ENCODE measurements at regions not wholly inside any gene's neighbourhood (a gene's known extent, or its start where the extent isn't known, plus 50 kb on each side); places are given as distances from the start of the nearest gene placed in this dataset.
A peak's percentile ranks its signal among the peaks of the same experiment; 100 is the strongest.

DNA sequence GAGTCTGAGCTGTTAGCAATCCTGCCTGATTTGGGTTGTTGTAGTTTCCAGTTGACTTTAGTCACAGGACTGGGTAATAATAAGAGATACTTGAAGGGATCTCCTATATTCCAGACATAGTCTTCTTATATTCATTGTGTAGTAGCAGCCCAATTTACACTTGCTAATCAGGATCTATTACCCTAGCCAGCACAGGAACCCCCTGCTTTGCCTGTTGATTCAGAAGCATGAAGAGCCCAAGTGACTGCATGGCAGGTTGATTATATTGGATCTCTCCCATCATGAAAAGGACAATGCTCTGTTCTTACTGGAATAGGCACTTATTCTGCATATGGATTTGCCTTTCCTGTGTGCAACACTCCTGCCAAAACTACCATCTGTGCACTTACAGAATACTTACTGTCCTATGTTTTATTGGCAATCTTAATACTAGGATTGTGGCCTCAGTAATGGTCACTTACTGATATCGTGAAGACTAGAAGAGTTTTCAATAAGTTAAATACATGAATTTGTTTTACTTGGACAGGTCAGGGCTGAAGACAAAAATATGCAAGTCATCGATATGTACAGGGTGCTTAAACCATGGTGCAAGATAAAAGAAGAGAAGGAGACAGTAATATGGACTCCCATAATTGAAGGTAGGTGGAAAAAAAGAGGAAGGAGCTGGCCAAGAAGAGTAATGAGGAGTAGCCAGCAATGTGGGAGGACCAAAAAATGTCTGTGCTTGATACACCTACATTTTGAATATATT is 304.1 kb downstream of the MCTP2 start:
- DNase-seq, result no peak

DNA sequence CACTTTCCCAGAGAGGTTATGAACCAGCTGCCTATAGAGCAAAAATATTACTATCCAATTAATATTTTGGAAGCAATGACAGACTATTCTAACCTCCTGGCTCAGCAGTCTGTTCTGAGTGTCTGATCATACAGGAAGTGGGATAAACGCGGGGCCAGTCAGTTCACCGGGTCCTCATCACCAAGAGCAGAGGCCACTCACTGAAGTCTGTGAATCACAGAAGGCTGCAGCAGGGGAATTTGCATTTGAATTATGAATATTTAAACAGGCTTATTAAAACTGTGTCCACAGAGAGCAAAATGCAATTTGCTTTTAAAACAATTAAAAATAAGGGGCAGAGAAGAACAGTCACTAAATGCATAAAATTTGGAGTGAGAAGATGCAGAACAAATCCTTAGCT is 305.2 kb downstream of the MCTP2 start:
- no peak for DNase-seq

DNA sequence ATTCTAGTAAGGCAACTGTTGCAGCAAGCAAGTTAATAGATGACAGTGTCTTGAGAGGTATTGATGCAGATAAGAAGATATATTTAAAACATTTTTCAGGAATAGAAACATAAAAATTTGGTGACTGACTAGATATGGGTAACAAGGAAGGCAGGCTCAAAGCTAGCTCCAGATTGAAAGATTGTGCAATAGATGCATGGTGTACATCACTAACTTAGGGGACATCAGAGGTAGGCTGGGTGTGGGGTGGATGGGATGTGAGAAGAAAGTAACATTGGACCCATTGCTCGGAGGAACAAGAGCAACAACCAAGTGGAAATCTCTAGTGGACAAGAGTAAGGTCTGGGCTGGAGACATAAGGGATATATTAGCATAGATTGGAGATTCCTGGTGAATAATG is 306.9 kb downstream of the MCTP2 start:
- DNase-seq, result no peak

DNA sequence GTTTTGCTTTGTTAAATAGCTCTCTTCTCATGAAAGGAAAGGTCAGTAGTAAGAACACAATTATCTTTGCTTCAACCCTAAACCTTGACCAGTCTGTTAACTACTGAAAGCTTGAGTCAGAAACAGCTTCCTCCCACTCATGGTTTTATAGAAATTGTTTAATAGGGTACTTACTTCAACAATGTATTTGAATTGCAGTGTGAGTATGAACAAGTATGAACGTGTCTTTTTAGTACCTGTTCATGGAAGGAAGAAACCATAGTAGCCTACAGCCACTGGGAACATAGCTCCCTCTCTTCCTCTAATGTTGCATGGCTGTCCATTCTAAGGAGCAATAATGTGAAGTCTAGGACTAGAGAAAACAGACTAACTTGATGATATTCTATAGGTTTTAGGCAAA is 311.0 kb downstream of the MCTP2 start:
- no peak for DNase-seq

DNA sequence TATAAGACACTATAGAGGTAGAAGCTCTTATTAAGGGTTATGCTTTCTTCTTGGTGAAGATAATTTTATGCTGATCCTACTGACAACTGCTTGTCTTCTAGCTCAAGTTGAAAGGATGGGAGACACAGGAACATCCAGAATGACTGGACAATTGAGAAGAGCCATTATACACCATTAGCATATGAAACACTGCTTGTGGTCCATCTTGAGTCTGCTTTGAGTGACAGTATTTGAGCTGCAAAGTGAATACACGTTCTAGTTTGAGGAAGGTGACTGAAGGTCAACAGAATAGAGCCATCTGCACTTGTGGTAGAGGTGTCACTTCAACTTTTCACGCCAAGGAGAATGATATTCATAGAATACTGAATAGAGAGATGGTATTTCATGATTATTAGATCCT is 315.4 kb downstream of the MCTP2 start:
- no peak for DNase-seq

DNA sequence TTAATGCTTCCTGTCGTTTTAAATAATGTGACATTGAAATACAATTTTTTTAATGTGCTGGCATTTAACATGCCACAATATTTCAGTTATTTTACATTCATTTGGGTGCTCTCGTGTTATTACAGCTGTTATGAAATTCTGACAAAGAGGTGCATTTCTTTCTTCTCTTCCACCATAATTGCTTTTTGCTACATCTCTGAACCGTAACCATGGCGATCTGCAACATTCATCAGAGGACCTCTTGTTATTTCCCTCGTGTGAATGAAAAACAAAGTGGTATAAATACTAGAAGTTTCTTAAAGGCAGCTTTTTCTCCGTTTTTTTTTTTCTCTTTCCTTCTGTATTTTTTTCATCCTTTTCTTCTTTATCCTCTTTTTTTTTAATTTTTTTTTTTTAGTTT is 316.4 kb downstream of the MCTP2 start:
- no peak for DNase-seq

DNA sequence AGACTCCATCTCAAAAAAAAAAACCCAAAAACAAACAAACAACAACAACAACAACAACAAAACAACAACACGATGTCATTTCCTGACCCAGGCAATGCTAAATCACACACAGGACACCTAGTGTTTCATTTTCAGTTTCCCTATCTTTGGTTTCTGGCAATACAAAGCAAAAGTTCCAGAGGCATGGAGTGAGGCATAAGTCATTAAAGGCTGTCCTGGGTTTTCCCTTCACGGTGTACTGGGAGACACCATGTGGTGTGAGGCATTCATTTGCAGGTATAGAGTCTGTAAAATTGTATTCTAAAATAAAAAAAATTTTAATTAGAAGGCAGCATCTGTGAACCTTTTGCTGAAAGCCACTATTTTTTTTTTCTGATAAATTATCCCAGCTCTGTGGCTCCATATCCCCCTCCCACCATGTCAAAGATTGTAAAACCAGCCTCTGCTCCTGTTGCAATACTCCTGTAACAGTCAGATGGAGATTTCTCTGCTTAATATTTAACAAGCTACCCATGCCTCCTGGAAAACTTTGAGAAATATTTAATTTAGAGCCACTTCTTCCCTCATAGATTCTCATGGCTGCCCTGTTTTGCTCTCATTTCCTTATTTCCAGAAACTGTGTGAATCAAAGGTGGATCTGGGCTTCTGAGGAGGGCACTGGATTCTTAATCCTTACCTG is 324.6 kb downstream of the MCTP2 start:
- DNase-seq, result no peak

DNA sequence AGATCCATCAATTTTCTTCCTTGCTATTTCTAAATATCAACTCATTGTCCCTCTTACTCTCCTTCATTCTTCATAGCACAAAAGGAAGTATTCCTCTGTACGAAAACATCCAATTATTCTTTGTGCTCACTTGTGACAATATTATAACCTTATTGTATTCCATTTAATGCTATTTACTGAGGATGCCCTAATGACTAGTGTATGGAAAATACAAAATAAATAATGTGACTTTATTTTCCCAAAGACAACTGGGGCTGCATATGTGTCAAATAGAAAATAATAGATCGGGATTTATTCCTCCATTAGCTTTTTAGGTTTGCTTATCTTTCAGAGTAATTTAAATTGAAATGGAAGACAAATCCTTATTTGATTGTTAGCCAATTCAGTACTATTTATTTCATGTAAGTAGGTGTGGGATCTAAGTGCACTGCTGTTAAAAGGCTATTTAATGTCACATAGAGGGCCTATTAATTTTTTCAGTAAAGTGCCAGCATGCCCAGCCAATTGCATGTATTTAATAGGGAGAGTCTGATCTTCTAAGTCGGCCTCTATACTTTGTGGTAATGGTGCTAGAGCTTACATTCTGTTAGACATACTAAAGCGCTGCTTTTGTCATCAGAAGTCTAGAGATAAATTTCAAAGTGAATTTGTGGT is 329.8 kb downstream of the MCTP2 start:
- DNase-seq, result no peak

DNA sequence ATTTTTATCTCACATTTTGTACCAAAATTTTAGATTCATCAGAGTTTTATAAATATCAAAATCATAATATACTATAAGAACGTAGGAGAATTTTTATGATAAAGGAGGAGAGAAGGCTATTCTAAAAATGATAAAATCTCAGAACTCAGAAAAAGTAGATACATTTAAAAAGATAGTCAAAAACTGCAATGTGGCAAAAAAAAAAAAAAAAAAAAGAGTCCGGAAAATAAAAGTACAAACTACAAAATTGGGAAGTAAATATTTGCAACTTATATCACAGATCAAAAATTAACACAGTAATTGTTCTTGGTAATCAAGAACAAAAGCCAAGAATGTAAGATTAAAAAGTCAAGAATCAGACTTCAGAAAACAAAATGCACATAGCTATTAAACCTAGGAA is 332.1 kb downstream of the MCTP2 start:
- no peak for DNase-seq

DNA sequence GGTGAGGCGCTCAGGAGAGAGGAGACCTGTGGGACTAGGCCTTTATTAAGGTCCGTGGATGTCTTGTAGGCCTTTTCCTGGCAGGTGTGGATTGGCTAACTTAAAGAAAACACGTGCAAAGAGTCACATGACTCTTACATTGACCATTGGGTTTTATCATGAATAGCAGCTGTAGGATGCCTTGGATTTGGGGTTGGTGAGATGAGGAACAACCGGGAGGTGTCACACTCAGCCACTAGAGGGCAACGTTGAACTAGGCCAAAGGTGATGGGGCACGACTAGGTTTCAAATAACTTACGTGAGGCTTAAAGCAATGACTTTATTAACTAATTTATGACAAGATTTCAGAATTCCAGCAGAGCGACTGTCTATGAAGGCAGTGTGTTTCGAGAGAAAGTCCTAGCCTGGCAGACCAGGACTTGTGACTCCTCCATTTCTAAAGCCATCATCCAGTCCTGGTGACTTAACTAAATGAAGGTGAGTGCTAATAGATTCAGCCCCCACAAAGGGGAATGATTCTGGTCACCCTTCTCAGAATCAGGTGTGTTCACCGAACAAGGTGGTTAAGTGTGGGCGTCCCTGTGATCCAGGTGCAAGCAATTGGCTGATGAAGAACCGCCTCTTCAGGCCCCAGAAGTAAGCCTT is 345.6 kb downstream of the MCTP2 start:
- DNase-seq, result no peak

DNA sequence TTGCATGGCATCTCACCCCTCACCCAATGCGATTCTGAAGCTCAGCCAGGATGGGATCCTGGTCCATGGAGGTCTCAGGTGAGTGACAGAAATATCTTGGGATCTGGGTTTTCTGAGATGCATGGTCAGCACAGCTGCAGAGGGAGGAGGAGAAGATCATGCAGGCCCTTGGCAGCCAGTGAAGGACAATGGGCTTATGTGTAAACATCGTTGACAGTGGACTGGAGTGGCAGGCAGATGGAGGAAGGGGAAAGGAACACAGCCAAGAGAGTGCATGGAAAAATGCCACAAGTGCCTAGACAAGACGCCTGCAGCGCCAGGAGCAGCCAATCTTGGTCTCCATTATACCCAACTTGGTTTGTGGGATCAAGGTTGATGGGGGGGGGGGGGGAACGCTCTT is 347.9 kb downstream of the MCTP2 start:
- DNase-seq, result no peak

DNA sequence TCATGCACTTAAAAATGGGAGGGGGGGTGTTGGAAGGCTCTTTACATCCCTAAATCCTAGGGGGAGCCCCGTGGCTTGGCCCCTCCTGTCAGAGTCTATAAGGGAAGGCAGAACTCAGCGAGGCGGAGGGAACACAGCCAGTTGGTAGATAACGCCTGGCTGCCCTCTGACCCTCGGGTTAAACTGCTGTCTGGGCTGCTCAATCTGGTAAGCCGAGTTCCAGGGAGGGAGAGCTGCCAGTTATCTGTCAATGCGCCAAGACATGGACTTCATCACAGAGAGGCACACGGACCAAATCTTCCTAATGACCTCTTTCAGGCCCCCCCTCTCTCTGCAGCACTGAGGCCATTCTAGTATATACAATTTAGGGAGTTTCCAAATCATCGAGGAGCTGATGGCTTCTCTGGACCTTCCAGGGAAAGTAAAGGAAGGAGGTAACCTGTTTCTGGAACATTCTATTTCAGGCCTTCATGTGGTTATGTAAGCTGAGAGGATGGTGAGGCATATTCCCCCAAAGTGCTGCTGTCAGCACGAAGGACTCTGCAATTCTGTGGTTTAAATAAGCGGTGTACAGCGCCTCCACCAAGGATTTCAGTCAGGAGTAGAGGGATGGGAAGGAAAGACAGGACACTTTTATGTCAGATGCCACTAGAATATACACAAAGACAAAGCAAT is 349.0 kb downstream of the MCTP2 start:
- DNase-seq, result no peak

DNA sequence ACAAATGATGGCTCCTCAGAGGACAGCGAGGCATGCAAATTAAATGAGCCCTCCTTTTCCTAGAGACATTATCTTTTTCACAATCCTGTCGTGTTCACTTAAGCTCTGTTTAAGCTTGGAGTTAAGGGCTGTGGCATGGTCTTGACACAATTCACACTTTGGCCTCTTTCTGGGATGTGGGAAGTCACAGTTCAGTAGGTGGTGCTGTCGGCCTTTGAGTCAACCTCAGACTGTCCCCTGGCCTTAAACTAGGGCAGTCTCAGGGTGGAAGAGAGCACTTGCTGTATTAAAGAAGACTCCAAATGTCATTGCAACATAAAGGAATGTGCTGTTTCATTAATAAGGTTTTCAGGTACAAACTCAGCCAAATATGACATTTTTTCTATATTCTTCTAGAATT is 351.0 kb downstream of the MCTP2 start:
- no peak for DNase-seq

DNA sequence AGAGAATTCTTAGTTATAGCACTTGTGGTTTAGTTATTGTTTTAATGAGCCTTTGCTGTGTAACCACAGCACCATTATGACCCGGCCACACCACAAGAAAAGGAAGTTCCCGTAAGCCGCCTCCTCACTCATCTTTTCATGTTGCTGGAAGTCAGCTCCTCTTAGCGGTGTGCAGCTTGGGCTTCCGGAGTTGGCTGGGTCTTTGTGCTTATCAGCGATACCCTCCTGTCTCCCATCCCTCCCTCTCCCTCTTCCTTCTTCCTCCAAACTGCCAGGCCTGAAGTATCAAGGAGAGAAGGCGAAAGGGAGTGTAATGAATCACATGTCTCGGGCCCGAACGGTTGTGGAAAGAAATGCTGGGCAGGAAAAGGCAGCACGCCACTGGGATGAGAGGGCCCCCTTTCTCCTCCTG is 353.5 kb downstream of the MCTP2 start:
- peak; percentile 51 for DNase-seq

DNA sequence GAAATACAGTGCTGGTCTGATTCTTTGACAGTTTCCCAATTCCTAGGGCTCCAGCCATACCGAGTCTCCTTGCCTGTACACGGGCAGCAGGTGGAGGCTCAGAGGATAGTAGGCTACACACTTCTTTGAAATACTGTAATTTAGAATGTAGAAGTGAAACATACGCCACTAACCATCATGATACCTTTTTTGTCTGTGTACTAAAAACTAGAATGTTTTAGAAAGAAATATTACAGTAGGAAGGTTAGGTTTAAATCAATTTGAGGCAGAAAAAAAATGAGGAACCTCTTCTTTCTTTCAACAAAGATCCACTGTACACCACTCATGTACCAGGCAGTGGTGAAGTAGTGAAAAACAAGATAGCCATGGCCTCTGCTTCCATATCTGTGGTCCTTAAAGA is 354.7 kb downstream of the MCTP2 start:
- DNase-seq, result no peak

DNA sequence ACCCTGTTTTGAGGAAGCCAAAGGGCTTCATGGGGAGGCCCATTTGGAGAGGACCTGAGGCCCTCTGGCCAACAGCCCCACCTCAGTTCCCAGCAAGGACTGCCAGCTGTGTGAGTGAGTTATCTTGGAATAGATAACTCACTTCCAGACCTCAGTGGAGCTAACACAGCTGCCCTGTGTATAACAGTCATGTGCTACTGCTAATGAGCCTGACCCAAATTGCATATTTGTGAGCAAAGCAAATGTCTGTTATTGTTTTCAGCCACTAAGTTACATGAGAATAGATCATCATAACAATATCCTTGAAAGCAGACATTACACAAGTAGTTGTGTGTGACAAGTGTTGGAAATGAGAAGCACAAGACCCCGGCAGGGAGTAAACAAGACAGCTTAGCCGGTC is 355.8 kb downstream of the MCTP2 start:
- DNase-seq, result no peak

DNA sequence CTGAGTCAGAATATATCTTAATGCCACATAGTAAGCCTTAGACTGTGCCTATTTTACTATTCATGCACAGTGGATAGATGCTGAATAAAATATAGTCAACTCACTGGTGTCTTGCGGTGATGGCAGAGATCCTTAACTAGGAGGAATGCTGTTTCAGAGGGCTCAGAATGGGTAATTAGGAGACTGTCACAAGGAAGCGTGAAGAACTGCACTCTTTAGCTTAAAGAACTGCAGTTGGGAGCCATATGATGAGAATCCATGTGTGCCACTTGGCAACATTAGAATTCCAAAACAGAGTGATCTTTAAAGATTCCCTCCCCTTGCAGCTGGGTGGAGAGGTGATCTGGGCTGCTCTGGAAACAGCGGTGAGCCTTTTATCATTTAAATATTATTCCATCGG is 357.6 kb downstream of the MCTP2 start:
- no peak for DNase-seq

DNA sequence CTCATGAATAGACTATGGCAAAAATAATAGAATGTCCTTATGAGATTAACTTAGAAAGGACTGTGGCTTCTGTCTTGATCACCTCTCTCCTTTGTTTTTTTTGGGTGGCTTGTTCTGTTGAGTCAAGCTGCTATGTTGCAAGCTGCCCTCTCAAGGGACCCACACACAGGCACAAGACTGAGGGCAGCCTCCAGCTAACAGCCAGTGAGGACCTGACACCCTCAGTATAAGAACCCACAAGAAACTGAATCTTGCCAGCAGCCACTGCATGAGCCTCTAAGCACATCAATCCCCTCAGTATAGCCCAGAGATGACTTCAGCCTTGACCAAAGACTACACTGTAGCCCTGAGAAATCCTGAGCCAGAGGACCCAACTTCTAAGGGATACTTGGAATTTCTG is 361.1 kb downstream of the MCTP2 start:
- no peak for DNase-seq

DNA sequence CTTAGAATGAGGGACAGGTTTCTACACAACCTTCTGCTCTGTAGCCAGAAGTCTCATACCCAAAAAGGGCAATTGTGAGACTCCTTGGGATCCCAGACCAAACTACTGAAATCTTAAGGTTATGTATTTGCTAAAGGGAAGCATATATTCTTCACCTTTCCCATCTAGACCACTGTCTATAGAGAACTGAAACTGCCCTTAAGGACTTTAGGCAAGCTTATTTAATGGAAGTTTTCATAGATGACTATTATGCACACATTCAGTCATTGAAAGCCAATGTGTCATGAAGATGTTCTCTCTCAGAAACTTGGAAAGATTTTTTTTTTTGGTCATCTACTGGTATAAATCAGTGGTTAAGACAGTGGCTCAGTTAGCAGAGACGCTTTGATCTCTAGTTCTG is 365.3 kb downstream of the MCTP2 start:
- DNase-seq, result no peak

DNA sequence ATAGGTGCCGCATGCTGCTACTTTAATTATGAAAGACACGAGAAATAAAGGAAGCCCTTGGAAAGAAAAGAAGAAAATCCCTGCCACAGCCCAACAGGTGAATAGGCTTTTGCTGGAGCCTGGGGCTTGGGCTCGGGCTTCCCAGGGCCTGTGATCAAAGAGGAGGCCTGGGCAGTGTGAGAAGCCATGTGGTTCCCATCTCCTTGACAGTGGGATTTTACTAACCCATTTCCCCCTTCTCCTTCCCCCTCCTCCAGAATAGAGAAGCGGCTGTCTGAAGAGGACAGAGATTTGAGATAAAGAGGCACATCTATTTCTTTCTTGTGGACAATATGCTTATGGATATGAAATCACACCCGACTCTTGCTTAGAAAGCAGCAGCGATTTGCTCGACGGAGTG is 369.1 kb downstream of the MCTP2 start:
- no peak for DNase-seq

DNA sequence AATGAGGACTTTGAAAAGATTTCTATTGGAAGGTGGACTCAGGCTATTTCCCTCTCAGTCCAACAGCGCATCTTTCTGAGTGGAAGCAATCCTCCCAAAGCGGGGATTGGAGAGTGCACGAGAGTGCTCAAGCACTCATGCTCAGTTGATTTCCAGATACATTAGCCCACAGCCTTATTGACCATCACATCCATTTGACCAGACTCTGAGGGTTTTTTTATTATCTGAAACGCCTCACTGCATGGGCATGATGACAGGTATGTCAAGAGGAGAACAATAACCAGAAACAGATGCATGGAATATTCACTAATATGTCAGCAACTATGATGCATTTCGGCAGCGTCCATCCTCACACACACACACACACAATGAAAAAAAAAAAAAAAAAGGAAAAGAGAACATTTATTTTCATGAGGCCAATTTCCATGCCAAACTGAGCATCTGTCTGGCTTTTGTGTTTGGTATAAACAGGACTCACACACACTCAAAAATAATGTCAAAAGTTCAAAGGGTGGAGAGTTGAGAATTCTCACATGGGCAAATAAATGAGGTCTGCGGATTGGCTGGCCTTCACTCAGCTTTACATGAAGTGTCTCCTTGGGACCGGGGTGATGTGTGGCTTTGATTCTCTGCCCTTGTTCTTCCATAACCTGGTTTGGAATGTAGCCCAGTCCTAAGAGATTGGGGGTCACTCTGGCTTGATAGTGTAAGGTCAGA is 371.6 kb downstream of the MCTP2 start:
- no peak for DNase-seq

DNA sequence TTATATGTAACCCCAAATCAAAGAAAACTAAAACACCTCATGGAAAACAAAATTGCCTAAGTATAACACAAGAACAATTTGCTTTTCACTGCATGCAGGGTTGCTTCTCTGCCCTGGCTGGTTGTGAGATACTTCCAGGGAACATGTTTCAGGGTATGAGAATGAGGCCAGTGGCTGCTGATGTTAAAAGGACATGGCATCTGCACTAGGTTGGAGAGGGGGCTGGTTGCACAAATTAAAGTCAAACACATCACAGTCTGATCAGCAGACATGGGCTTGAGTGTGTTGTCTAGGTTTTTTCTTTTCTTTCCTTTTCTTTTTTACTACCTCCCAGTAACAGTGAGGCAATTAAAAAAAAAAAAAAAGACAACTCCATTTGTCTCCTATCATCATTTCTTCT is 374.9 kb downstream of the MCTP2 start:
- no peak for DNase-seq
